ENCODE measurements at regions not wholly inside any gene's neighbourhood (a gene's known extent, or its start where the extent isn't known, plus 50 kb on each side); places are given as distances from the start of the nearest gene placed in this dataset.

DNA sequence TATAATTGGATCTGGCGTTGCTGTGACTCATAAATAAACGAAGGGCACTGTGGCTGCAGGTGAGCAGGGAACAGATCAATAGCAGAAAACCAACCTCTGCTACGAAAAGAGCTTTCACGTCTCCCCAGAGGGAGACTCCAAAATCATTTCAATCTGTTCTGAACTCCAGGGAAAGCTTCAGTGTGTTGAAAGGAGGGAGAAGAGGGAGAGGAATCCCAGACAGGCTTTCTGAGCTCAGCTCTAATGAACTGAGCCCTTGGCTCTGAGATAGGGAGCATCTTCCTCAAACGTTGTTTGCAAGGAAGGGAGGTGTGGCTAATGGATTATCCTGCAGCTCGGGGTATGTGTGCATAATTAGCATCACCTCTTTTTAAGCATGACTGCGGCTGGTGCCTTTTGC, 288.0 kb upstream of the IRX4 start:
- no peak for DNase-seq (ENCODE audit: low read depth, low spot score)

DNA sequence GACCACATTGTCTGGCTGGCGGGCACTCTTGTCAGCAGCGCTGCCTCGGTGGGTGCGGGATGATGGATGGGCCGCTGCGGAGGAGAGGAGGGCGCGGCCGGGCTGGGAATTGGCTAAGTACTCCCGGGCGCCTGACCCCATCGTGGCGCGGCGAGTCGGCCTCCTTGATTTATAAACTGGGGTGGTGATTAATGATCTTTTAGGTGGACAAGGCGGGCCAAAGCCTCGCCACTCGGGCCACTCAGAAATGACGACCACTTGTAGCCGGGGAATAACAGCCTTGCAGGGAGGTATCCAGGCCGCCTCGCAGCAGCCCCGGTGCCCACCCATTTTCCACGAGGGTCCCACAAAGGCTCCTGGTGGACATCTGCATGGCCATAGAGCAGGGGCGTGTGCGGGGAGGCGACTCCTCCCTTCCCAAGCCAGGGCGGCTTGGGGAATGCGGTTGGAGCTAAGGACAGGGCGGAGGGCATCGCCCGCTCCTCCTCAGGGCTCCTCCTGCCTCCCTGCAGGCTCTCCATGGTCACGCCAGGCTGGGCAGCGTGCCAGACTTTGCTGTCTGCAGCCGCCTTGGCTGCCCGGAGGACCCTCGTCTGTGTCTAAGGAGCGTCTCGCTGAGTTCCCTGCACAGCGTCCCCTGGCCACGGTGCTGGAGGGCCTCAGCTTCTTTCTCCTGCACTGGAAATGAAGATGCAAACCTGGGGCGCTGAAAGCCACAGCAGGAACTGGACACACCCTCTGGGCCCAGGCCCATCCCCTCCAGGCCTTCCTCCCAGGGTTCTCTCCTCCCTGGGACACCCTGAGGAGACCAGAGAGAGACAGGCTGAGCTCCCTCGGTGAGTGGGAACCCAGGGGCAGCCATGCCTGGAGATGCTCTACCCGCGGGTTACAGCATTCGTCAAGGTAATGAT, 287.4 kb upstream of the IRX4 start:
- no peak for DNase-seq (ENCODE audit: low read depth, low spot score)

DNA sequence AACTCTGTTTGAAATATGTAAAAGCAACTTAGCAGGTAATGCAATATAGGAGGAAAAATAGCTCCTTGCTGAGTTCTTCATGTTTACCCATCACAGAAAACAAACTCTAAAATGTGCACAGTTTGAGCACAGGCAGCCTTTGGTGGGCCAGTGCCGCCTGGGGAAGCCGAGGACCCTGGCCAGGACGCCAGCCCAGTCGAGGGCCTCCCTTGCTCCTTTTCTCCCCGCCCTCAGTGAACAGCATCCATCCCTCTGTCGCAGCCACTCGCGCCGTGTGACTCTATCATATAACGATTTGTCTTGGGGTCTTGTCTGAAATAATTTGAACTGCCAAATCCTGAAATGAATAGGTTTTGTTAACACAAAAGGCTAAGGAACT, 286.7 kb upstream of the IRX4 start:
- no peak for DNase-seq (ENCODE audit: low read depth, low spot score)

DNA sequence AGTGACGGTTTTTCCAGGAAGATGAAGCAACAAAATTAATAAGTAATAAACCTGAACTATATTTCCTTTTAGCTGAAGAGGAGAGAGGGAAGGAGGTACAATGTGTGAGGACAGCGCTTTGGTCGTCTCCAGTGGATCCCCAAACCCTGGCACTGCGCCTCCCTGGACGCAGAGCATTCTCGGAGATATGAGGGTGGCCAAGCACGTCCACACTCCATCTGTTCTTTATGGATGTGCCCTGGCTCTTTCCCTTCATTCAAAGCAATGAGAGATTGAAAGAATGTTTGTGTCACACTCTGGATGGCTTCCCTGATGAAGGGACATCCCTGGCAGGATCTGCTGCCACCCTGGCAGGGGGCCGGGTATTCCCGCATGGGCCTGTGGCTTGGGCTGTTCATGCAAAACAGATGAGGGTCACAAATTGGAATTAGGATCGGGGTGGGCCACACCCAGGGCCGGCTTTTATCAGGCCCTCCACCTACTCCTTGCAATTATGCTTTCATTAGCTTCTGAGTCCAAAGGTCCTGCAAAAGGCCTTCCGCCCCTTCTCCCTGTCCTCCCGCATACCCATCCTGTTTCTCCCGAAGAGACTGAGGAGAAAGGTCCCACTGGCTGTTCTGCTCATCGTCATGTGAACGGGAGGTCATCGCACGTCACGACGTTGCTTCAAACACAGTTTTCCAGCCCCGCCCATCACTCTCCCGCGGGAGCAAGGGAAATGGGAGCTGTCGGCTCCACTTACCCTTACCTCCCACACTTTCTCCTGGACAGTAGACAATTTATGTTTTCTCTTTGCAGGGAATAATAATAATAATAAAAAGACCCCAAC, 286.1 kb upstream of the IRX4 start:
- DNase-seq (ENCODE audit: low read depth, low spot score), result no peak

DNA sequence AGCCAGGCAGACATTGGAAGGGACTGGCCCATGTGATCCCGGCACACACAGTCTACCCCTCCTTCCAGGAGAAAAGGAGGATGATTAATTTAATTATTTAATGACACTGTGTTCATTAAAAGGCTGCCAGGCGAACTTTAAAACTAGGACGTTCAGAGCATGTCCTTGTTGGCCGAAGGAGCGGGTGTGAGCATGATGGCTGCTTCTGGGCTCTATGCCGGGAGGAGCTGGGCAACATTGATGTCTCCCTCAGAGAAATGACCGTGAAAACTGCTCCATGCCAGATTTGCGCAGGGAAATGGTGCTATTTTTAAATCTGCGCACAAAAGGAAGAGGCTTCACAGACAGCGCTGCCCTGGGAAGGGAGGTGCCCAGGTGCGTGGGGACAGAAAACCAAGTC, 284.9 kb upstream of the IRX4 start:
- DNase-seq (ENCODE audit: low read depth, low spot score), result no peak

DNA sequence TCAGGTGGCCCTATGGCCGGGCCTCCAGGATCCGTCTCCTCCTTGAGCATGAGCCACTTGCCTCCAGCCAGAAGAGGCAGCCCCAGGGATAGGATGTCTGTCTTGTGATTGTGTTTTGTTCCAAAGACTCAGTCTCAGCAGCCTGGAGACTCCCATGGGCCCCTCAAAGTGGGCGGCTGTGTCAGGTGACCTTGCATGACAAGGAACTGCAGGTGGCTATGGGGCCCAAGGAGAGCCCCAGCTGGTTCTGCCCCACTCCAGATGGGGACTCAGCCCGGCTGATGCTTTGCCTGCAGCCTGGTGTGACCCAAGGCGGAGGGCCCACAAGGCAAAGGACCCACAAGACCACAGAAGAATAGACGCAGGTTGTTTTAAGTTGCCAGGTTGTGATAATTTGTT, 284.3 kb upstream of the IRX4 start:
- DNase-seq (ENCODE audit: low read depth, low spot score), result no peak

DNA sequence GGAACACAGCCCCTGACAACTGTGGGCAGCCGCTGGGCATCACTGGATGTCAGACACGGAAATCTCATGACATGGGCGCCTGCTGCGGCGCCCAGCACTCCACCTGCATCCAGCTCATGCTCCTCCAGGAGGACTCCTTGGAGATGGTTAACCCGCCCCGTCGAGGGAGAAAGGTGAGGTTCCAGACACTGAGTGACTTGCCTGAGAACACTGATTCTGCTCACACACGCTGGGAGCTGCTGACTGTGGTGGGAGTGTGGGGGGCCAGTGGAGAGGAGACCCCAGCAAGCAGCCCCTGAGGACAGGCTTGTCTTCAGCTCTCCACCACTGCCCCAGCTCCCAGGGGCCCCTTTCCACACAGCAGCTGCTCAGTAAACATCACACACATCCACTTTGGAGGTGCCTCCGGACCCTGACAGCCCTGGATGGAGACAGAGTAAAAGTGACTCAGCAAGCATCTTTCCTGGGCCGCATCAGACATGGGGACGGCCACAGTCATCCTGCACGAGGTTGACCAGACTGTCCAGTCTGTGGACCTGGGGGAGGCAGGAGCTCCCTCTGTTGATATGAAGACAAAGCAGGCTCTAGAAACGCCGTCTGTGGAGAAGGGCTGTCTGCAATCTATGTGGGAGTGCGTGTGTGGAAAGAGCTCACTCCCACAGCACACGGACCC, 283.7 kb upstream of the IRX4 start:
- DNase-seq (ENCODE audit: low read depth, low spot score), result no peak

DNA sequence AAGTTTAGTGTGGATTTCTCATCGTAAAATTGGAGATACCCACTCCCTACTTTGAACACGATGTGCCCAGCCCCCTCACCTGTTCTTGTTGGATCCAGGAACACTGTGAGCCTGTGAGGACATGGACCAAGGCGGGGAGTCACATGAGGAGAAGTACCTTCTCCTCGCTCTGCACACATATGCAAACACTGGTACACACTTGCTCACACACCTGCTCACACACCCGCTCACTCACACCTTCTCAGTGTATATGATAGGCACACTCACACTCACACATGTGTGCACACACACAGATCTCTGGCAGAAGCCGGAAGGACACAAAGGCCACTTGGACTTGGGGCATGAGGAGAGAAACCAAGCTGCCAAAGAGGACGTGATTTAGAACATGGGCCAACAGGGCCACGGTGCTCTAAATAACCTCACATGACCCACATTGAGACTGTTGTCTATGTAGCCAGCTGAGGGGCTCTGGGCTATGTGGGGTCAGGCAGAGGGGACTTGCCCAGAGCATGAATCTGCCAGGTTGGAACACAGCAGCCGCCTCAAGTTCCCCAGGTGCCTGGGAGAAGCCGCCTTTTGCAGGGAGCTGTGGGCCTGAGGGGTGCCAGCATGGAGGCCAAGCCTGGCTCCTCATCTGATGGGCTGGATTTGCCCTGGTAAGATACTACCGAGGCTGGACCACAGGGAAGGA, 283.0 kb upstream of the IRX4 start:
- DNase-seq (ENCODE audit: low read depth, low spot score), result no peak

DNA sequence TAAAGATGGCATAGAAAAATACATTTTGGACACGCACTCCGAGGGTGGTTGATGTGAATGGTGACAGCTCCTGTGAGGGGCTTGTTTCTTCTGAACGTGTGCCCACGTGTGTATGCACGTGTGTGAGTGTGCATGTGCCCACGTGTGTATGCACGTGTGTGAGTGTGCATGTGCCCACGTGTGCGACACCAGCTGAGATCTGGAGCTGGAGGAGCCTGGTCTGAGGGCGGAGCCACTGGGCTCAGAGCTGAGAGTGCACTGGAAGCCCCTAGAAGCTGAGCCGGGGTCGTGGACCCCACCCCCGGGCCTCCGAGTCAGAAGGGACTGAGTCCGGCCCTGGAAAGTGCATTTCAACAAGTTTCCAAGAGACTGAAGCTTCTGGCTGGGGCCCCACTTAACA, 282.5 kb upstream of the IRX4 start:
- no peak for DNase-seq (ENCODE audit: low read depth, low spot score)

DNA sequence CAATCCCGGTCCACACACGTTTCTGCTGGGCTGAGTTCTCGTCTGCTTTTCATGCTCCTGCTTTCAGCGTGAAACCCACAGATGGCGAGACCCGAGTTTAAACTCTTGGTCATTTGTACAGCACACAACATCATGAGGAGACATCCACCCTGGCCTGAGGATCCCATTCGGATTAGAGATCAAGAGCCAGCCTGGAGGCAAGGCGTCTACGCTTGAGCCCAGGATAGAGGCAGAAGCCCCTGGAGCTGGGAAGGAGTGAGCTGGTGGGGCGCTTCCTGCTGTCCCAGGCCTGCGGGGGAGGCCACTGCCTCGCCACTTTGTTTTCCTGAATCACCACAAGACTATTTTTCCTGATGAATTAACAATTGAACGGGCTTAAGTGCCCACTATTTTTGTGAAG, 281.9 kb upstream of the IRX4 start:
- no peak for DNase-seq (ENCODE audit: low read depth, low spot score)

DNA sequence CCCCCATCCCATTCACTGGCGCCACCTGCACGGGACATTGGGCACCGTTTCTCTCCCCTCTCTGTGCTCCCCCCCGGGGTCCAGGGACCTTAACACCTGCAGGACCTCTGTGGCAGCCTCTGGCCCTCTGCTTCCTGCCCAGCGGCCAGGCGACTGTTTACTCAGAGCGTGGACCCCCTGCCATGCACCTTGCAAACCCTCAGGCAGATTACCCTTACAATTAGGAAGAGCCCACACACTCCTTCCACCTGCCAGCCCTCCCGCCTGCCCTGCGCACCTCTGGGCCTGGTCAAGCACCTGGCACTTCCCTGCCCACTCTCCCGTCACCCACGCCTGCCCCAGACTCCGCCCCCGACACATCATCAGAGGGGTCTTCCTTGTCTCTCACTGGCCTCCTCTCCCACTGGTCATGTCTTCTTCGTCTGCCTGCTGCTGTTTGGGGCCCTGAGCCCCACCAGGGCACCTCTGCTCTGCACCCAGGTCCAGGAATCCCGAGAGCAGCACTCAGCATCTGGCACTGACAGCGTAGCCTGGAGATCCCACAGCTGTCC, 281.3 kb upstream of the IRX4 start:
- no peak for DNase-seq (ENCODE audit: low read depth, low spot score)

DNA sequence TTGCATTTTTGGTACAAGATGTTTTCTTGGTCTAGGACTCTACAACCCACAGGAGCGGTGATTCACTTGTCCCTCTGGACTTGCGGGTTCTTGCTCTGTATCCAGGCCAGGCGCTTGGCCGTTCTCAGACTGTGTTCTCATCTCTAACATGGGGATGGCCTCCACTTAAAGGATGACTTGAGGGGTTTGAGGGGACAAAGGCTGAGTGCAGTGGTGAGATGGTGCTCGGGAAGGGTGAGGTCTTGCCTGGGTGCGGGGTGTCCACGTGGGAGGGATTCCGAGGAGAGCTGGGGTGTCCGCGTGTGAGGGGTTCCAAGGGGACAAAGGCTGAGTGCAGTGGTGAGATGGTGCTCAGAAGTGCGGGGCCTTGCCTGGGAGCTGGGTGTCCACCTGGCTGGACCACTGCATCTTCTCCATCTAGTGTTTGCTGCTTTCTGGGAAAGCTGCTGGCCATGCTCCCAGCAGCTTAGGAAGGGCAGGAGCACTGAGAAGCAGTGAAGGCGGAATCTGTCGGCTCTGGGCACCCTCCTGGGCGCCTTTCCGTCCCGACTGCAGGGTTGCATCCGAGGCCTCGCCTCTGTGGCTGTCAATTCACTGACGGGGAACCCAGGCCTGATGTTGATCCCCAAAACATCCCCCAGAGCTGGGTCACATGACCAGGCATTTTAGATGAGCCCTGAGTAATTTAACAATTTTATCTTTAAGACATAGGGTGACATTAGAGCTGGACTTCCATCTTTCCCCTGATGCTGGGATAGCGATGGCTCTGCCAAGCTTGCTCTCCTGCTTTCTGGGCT, 280.5 kb upstream of the IRX4 start:
- no peak for DNase-seq (ENCODE audit: low read depth, low spot score)

DNA sequence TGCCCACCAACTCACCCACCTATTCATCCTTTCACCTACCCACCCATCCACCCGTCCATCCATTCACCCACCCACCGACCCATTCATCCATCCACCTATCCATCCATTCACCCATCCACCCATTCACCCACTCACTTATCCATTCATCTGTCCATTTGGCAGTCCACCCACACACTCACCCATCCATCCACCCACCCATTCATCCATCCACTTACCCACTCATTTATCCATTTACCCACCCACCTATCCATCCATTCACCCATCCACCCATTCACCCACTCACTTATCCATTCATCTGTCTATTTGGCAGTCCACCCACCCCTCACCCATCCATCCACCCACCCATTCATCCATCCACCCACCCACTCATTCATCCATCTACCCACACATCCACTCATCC, 278.1 kb upstream of the IRX4 start:
- no peak for DNase-seq (ENCODE audit: low read depth, low spot score)

DNA sequence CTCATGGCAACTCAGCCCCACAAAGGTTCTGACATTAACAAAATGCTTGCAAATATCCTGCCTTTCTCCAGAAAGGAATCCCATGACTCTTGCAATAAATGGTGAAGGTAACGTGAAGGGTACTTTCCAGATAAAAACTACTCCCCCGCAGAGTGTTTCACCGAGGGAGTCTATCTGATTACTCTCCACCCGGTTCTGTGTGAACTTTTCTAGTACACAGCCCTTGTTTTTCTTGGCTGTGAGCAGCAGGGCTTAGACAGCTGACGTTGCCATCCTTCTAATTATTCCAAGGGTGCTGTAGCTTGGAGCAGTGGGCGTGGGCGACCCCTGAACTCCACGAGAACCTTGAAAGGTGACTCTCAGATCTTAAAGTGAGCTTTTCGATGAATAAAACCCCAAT, 276.0 kb upstream of the IRX4 start:
- no peak for DNase-seq (ENCODE audit: low read depth, low spot score)

DNA sequence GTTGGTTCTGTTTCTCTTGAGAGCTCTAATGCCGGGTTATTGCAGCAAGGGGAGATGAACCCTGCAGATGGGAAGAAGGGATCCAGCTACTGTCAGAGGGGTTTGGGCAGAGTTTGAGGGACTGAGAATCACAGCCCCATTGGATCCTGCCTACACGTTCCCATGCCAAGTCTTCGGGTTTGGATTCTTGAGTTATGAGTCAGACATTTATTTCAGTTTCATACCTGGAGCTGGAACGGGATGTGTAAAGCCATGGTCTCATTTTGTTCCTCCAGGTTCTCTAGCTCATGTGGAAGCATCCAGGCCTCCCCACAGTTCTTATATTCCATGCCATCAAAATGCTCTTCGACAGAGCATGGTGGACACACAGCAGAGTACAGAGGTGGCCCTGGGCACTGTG, 275.4 kb upstream of the IRX4 start:
- DNase-seq (ENCODE audit: low read depth, low spot score), result no peak

DNA sequence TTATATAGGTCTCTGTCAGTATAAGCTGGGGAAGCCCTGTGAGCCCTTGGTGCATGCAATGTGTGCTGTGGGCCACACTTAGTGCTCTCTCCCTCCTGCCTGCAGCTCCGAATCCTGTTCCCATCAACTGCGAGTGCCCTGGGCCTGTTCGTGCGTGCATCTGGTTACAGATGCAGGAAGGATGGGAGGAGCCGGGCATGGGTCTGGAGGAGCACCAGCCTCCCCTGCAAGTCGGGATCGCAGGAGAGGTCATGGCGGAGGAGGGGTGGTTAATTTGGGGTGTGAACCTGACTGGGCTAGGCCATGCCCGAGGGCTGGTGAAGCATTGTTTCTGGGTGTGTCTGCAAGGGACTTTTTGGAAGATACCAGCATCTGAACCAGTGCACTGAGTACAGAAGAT, 274.6 kb upstream of the IRX4 start:
- DNase-seq (ENCODE audit: low read depth, low spot score), result no peak

DNA sequence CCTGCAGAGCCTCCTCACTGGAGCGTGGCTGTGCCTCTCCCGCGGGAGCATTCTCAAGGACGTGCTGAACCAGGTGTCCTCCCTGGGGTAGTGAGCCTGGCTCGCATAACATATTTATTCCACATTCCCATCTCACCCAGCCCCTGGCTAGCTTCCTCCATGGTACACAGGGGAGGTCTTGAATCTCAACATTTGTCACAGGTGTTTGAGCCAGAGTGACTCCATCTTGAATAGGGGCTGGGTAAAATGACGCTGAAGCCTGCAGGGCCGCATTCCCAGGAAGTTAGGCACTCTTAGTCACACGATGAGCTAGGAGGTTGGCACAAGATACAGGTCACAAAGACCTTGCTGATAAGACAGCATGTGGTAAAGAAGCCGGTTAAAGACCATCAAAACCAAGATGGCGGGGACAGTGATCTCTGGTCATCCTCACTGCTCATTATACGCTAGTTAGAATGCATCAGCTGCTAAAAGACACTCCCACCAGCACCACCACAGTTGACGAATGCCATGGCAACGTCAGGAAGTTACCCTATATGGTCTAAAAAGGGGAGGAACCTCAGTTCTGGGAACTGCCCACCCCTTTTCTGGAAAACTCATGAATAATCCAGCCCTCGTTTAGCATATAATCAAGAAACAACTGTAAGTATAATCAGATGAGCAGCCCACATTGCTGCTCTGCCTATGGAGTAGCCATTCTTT, 273.8 kb upstream of the IRX4 start:
- DNase-seq (ENCODE audit: low read depth, low spot score), result no peak

DNA sequence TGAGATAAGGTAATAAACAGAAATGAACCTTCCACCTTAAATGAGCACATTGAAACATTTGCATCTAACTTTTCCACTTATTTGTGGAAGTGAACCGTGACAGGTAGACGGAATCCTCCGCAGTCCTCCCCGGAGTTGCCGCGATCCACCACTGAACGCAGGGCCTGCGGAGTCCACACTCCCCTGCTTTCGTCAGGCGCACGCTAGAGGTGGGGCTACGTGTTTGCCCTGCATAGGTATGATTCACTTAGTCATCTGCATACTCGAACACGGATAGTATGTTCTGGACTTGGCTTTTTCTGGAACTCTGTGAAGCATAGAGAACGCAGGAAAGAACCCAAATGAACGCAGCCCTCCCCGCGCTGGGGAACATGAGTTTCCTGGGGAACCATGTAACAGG, 272.8 kb upstream of the IRX4 start:
- DNase-seq (ENCODE audit: low read depth, low spot score), result no peak

DNA sequence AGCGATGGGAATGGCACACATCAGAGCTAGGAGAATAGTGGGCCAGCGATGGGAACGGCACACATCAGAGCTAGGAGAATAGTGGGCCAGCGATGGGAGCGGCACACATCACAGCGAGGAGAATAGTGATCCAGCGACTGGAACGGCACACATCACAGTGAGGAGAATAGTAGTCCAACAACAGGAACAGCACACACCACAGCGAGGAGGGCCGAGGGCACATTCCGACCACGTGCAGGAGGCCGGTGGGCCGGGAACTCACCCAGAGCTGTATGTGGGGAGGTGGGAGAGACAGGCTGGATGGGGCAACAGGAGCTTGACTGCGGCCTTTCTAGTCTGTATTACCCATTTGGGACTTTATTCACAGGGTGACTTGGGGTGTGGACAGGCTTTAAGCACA, 271.1 kb upstream of the IRX4 start:
- DNase-seq (ENCODE audit: low read depth, low spot score), result no peak

DNA sequence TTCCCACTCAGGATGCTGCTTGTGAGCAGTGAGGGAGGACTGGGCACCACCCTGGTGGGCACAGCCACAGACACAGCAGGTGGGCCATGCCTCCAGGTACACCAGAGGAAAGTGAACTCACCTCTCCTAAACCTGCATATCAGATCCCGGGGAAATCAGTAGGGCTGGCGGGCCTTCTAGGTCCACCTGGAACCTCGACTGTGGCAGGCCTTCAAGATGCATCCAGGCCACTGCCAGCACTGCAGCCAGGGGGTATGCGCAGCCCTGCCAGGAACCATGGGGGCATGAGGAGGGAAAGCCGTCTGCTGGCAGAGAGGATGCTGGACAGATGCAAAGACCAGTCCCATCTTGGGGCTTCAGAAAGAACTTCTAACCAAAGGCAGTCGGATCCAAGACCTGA, 270.6 kb upstream of the IRX4 start:
- no peak for DNase-seq (ENCODE audit: low read depth, low spot score)
